ENCODE measurements at regions not wholly inside any gene's neighbourhood (a gene's known extent, or its start where the extent isn't known, plus 50 kb on each side); places are given as distances from the start of the nearest gene placed in this dataset.

GRCh38 chr5:107251151-107251550 is 419.6 kb downstream of the EFNA5 start:
- Histone ChIP-seq H3K4me3 (ENCODE audit: control extremely low read depth in 1 of 5, extremely low read depth in 1 of 5, insufficient read depth in 1 of 5, low read depth in 2 of 5, low read length in 4 of 5) (no peak overlapping the region), H3K4me2 (replicated peaks; ENCODE audit: low read depth, low read length, poor library complexity, severe bottlenecking) (no peak overlapping the region), H3K27me3 (replicated peaks in 1 of 4; ENCODE audit: control extremely low read depth in 1 of 4, control insufficient read depth in 3 of 4, insufficient read depth in 4 of 4, low read length in 3 of 4) (peaks cover 0 to 5% (median 0%) of the 10 kb centered on the region in 4 experiments), H3K36me3 (replicated peaks in 1 of 2; ENCODE audit: control extremely low read depth in 1 of 2, control insufficient read depth in 1 of 2, extremely low read depth in 1 of 2, insufficient read depth in 2 of 2, low read length in 1 of 2) (no peaks in the 10 kb centered on the region), H3K4me1 (ENCODE audit: control insufficient read depth in 2 of 2, insufficient read depth in 2 of 2, low read length in 2 of 2) (no peaks in the 10 kb centered on the region), H3K27ac (ENCODE audit: low read length in 2 of 2) (no peak overlapping the region), H3K9me3 (ENCODE audit: control extremely low read depth in 1 of 3, control insufficient read depth in 2 of 3, insufficient read depth in 1 of 3, low read length in 2 of 3) (peaks cover 0 to 2% (median 0%) of the 10 kb centered on the region in 3 donors), H3K9ac (ENCODE audit: low read length) (no peak overlapping the region), H3K79me2 (ENCODE audit: control insufficient read depth, insufficient read depth, low read length) (no peaks in the 10 kb centered on the region), H2AFZ (ENCODE audit: insufficient read depth, low read depth, low read length, poor library complexity, severe bottlenecking) (no peak overlapping the region), H4K20me1 (ENCODE audit: control insufficient read depth, insufficient read depth, low read length, poor library complexity, severe bottlenecking) (no peaks in the 10 kb centered on the region)
- Mint-ChIP-seq H3K9me3 (ENCODE audit: insufficient read depth) (no peaks in the 10 kb centered on the region), H3K4me3 (no peak overlapping the region), H3K4me1 (no peaks in the 10 kb centered on the region), H3K27ac (no peak overlapping the region), H3K27me3 (peaks cover 2% of the 10 kb centered on the region)
- DNase-seq (no peak), ATAC-seq (ENCODE audit: low read depth) (no peak)
- ChIA-PET POLR2A (no interaction called here), CTCF (no interaction called here)
- TF ChIP-seq EZH2 (IDR thresholded peaks at IDR 0.05; ENCODE audit: borderline replicate concordance, insufficient read depth, low read depth, low read length, poor library complexity, severe bottlenecking): no peak
- no peak for TF ChIP-seq CTCF (IDR thresholded peaks at IDR 0.05)
- no CpG with 5 or more reads among the region's 2 CpGs for WGBS (ENCODE audit: insufficient coverage)
- intact Hi-C loops (cut with micrococcal nuclease): no loop called here

- Histone ChIP-seq H3K27ac (ENCODE audit: low read length in 2 of 2) (no peak overlapping the region), H3K79me2 (ENCODE audit: control insufficient read depth, insufficient read depth, low read length) (no peaks in the 10 kb centered on the region), H3K4me3 (ENCODE audit: control extremely low read depth in 1 of 5, extremely low read depth in 1 of 5, insufficient read depth in 1 of 5, low read depth in 2 of 5, low read length in 4 of 5) (no peak overlapping the region), H2AFZ (ENCODE audit: insufficient read depth, low read depth, low read length, poor library complexity, severe bottlenecking) (no peak overlapping the region), H3K9ac (ENCODE audit: low read length) (no peak overlapping the region), H3K36me3 (replicated peaks in 1 of 2; ENCODE audit: control extremely low read depth in 1 of 2, control insufficient read depth in 1 of 2, extremely low read depth in 1 of 2, insufficient read depth in 2 of 2, low read length in 1 of 2) (no peaks in the 10 kb centered on the region), H3K9me3 (ENCODE audit: control extremely low read depth in 1 of 3, control insufficient read depth in 2 of 3, insufficient read depth in 1 of 3, low read length in 2 of 3) (no peaks in the 10 kb centered on the region), H3K27me3 (replicated peaks in 1 of 4; ENCODE audit: control extremely low read depth in 1 of 4, control insufficient read depth in 3 of 4, insufficient read depth in 4 of 4, low read length in 3 of 4) (no peaks in the 10 kb centered on the region), H3K4me1 (ENCODE audit: control insufficient read depth in 2 of 2, insufficient read depth in 2 of 2, low read length in 2 of 2) (no peaks in the 10 kb centered on the region), H4K20me1 (ENCODE audit: control insufficient read depth, insufficient read depth, low read length, poor library complexity, severe bottlenecking) (no peaks in the 10 kb centered on the region), H3K4me2 (replicated peaks; ENCODE audit: low read depth, low read length, poor library complexity, severe bottlenecking) (no peak overlapping the region)
- Mint-ChIP-seq H3K4me1 (no peaks in the 10 kb centered on the region), H3K27me3 (peaks cover 2% of the 10 kb centered on the region), H3K27ac (peak overlapping the region; percentile 12), H3K9me3 (ENCODE audit: insufficient read depth) (no peaks in the 10 kb centered on the region), H3K4me3 (no peak overlapping the region)
- intact Hi-C loops (cut with micrococcal nuclease): no loop called here
- ChIA-PET POLR2A (no interaction called here), CTCF (no interaction called here)
- 30% methylated on average over 7 of the region's 10 CpGs for WGBS (ENCODE audit: insufficient coverage)
- DNase-seq (peak; percentile 8), ATAC-seq (ENCODE audit: low read depth) (no peak)
- TF ChIP-seq CTCF (IDR thresholded peaks at IDR 0.05) (peak; percentile 51), EZH2 (IDR thresholded peaks at IDR 0.05; ENCODE audit: borderline replicate concordance, insufficient read depth, low read depth, low read length, poor library complexity, severe bottlenecking) (no peak)
These were observed 422.6 kb downstream of the EFNA5 start for GRCh38 chr5:107248066-107248695.
